ENCODE measurements at regions not wholly inside any gene's neighbourhood (a gene's known extent, or its start where the extent isn't known, plus 50 kb on each side); places are given as distances from the start of the nearest gene placed in this dataset.

GRCh38 chr6:97594844-97595243 lies 311.8 kb upstream of the MMS22L start:
- peaks cover 0 to 8% of the 10 kb centered on the region in 2 experiments for H4K20me1 ChIP-seq (replicated peaks in 1 of 2; ENCODE audit: control insufficient read depth in 1 of 2, insufficient read depth in 2 of 2, low read length in 2 of 2)
- DNase-seq (ENCODE audit: low read depth in 1 of 2, low spot score in 2 of 2) (no peak), FAIRE-seq (no peak)
- H2BK15ac ChIP-seq (ENCODE audit: low read length), result no peak overlapping the region
- no peak overlapping the region for H2BK5ac ChIP-seq (ENCODE audit: low read depth, low read length)
- H3K18ac ChIP-seq (ENCODE audit: extremely low read depth, low read length), result no peak overlapping the region
- no peak overlapping the region for H4K5ac ChIP-seq (ENCODE audit: insufficient read length, low read depth, low read length)
- no peak overlapping the region for H4K91ac ChIP-seq (replicated peaks; ENCODE audit: insufficient read length, low read length)
- H3K4me2 ChIP-seq (ENCODE audit: insufficient read depth in 1 of 2, low read depth in 2 of 2, low read length in 2 of 2), result no peak overlapping the region
- no peak overlapping the region for H3K4me3 ChIP-seq (ENCODE audit: extremely low read depth in 1 of 4, insufficient read depth in 2 of 4, low read depth in 3 of 4, low read length in 4 of 4)
- ChIA-PET CTCF (ENCODE audit: partially characterized antibody) (interaction anchor here (1.1 kb wide), 1 partner anchor 33 kb away, joined by 3 read pairs; no protein-coding TSS in a partner anchor), POLR2A (ENCODE audit: partially characterized antibody) (no interaction called here)
- peaks cover 40 to 61% (median 49%) of the 10 kb centered on the region in 4 experiments for H3K27me3 ChIP-seq (replicated peaks in 1 of 4; ENCODE audit: control insufficient read depth in 3 of 4, extremely low read depth in 1 of 4, insufficient read depth in 3 of 4, low read length in 3 of 4)
- no peaks in the 10 kb centered on the region for H3K79me1 ChIP-seq (ENCODE audit: low read depth, low read length)
- no peak overlapping the region for H2AFZ ChIP-seq (ENCODE audit: low read length)
- no peaks in the 10 kb centered on the region for H3K79me2 ChIP-seq (ENCODE audit: control insufficient read depth in 1 of 2, insufficient read depth in 2 of 2, low read length in 2 of 2)
- H3K27ac ChIP-seq (ENCODE audit: low read depth, low read length), result no peak overlapping the region
- H3K4ac ChIP-seq (replicated peaks; ENCODE audit: insufficient read length, low read depth, low read length), result no peak overlapping the region
- no peak overlapping the region for H2BK120ac ChIP-seq (replicated peaks; ENCODE audit: low read depth, low read length)
- H3K56ac ChIP-seq (replicated peaks; ENCODE audit: insufficient read length, low read depth, low read length), result no peak overlapping the region
- H2BK12ac ChIP-seq (ENCODE audit: low read depth, low read length), result no peak overlapping the region
- H3K36me3 ChIP-seq (ENCODE audit: control insufficient read depth in 2 of 4, insufficient read depth in 4 of 4, low read length in 3 of 4), result no peaks in the 10 kb centered on the region
- 84% methylated on average over 3 of the region's 3 CpGs; no CpG with 5 or more reads in 1 of the 2 experiments for WGBS, 2 experiments (ENCODE audit: extremely low coverage in 1 of 2, insufficient coverage in 1 of 2, insufficient read length in 1 of 2, insufficient replicate concordance in 2 of 2, low coverage in 1 of 2, low lambda C conversion rate in 2 of 2, missing lambda C conversion rate in 1 of 2)
- H3K23me2 ChIP-seq (ENCODE audit: low read depth, low read length), result 0 out of 2 replicates have a peak, but pooled peaks cover 1% of the 10 kb centered on the region
- no peak overlapping the region for H3K14ac ChIP-seq (ENCODE audit: insufficient read length)
- no peak overlapping the region for H4K8ac ChIP-seq (ENCODE audit: extremely low read depth, insufficient read depth, low read length)
- H3K9me3 ChIP-seq (ENCODE audit: insufficient read depth in 2 of 2, low read depth in 1 of 2, low read length in 1 of 2), result no peaks in the 10 kb centered on the region
- no peak overlapping the region for H3K23ac ChIP-seq (ENCODE audit: insufficient read length)
- H2BK20ac ChIP-seq (ENCODE audit: low read length), result no peak overlapping the region
- H3K4me1 ChIP-seq (replicated peaks in 1 of 4; ENCODE audit: control insufficient read depth in 3 of 4, insufficient read depth in 4 of 4, low read length in 3 of 4), result peaks cover 0 to 8% (median 4%) of the 10 kb centered on the region in 4 experiments; a peak in 1 of 7 replicates
- H2AK5ac ChIP-seq (ENCODE audit: low read depth, low read length), result no peak overlapping the region
- no peak overlapping the region for H3K9ac ChIP-seq (replicated peaks in 1 of 4; ENCODE audit: extremely low read depth in 1 of 4, low read depth in 3 of 4, low read length in 3 of 4)
- TF ChIP-seq KDM4A (IDR thresholded peaks at IDR 0.05; ENCODE audit: low read depth, low read length, severe bottlenecking) (no peak), USF2 (IDR thresholded peaks at IDR 0.05; ENCODE audit: low read length) (no peak), SIX5 (IDR thresholded peaks at IDR 0.05; ENCODE audit: low read depth, low read length) (no peak), CTCF (IDR thresholded peaks at IDR 0.05; ENCODE audit: control extremely low read depth in 1 of 3, insufficient read depth in 1 of 3, low read depth in 1 of 3, low read length in 3 of 3) (no peak), RXRA (IDR thresholded peaks at IDR 0.05; ENCODE audit: insufficient read depth, low read depth, low read length) (no peak), CHD1 (IDR thresholded peaks at IDR 0.05; ENCODE audit: low read depth, low read length) (no peak), HDAC6 (IDR thresholded peaks at IDR 0.05; ENCODE audit: low read depth, low read length) (no peak), BRCA1 (IDR thresholded peaks at IDR 0.05; ENCODE audit: low read depth, low read length) (no peak), E2F6 (IDR thresholded peaks at IDR 0.05) (no peak)
